ENCODE measurements at regions not wholly inside any gene's neighbourhood (a gene's known extent, or its start where the extent isn't known, plus 50 kb on each side); places are given as distances from the start of the nearest gene placed in this dataset.

GRCh38 chr2:140144611-140145010, 1364.4 kb upstream of the NXPH2 start:
- H3K36me3 ChIP-seq (replicated peaks; ENCODE audit: low read depth, low read length) = no peaks in the 10 kb centered on the region
- no peak overlapping the region for H2AFZ ChIP-seq (ENCODE audit: low read depth, low read length)
- H4K20me1 ChIP-seq (ENCODE audit: insufficient read depth, low read length) = no peaks in the 10 kb centered on the region
- H3K9ac ChIP-seq (ENCODE audit: low read length) = no peak overlapping the region
- H3K27me3 ChIP-seq (ENCODE audit: low read depth, low read length) = no peaks in the 10 kb centered on the region
- no peak overlapping the region for H3K4me3 ChIP-seq (ENCODE audit: low read length)
- no peak for TF ChIP-seq CTCF (IDR thresholded peaks at IDR 0.05; ENCODE audit: low read depth, low read length)
- TF ChIP-seq EZH2phosphoT487 (IDR thresholded peaks at IDR 0.05; ENCODE audit: low read depth) = no peak
- no peak overlapping the region for H3K4me2 ChIP-seq (ENCODE audit: low read length)
- H3K4me1 ChIP-seq (ENCODE audit: low read length) = no peaks in the 10 kb centered on the region
- no peaks in the 10 kb centered on the region for H3K79me2 ChIP-seq (ENCODE audit: low read length)
- H3K9me3 ChIP-seq (ENCODE audit: insufficient read depth, low read length) = no peaks in the 10 kb centered on the region
- H3K27ac ChIP-seq (ENCODE audit: low read length) = no peak overlapping the region

GRCh38 chr2:140138736-140139135, 1358.5 kb upstream of the NXPH2 start:
- H3K9ac ChIP-seq (ENCODE audit: low read length) = no peak overlapping the region
- no peaks in the 10 kb centered on the region for H3K4me1 ChIP-seq (ENCODE audit: low read length)
- H3K4me2 ChIP-seq (ENCODE audit: low read length) = no peak overlapping the region
- no peak overlapping the region for H2AFZ ChIP-seq (ENCODE audit: low read depth, low read length)
- no peaks in the 10 kb centered on the region for H4K20me1 ChIP-seq (ENCODE audit: insufficient read depth, low read length)
- H3K27me3 ChIP-seq (ENCODE audit: low read depth, low read length) = no peaks in the 10 kb centered on the region
- no peaks in the 10 kb centered on the region for H3K79me2 ChIP-seq (ENCODE audit: low read length)
- no peak overlapping the region for H3K4me3 ChIP-seq (ENCODE audit: low read length)
- H3K36me3 ChIP-seq (replicated peaks; ENCODE audit: low read depth, low read length) = no peaks in the 10 kb centered on the region
- no peaks in the 10 kb centered on the region for H3K9me3 ChIP-seq (ENCODE audit: insufficient read depth, low read length)
- no peak overlapping the region for H3K27ac ChIP-seq (ENCODE audit: low read length)
- TF ChIP-seq EZH2phosphoT487 (IDR thresholded peaks at IDR 0.05; ENCODE audit: low read depth) = no peak
- no peak for TF ChIP-seq CTCF (IDR thresholded peaks at IDR 0.05; ENCODE audit: low read depth, low read length)

GRCh38 chr2:140136861-140137260, 1356.7 kb upstream of the NXPH2 start:
- no peak overlapping the region for H3K4me2 ChIP-seq (ENCODE audit: low read length)
- no peak overlapping the region for H3K27ac ChIP-seq (ENCODE audit: low read length)
- H3K9ac ChIP-seq (ENCODE audit: low read length) = no peak overlapping the region
- TF ChIP-seq EZH2phosphoT487 (IDR thresholded peaks at IDR 0.05; ENCODE audit: low read depth) (no peak), CTCF (IDR thresholded peaks at IDR 0.05; ENCODE audit: low read depth, low read length) (no peak)
- no peaks in the 10 kb centered on the region for H3K27me3 ChIP-seq (ENCODE audit: low read depth, low read length)
- no peaks in the 10 kb centered on the region for H3K79me2 ChIP-seq (ENCODE audit: low read length)
- H3K4me1 ChIP-seq (ENCODE audit: low read length) = no peaks in the 10 kb centered on the region
- no peaks in the 10 kb centered on the region for H4K20me1 ChIP-seq (ENCODE audit: insufficient read depth, low read length)
- H3K9me3 ChIP-seq (ENCODE audit: insufficient read depth, low read length) = no peaks in the 10 kb centered on the region
- H3K4me3 ChIP-seq (ENCODE audit: low read length) = no peak overlapping the region
- no peak overlapping the region for H2AFZ ChIP-seq (ENCODE audit: low read depth, low read length)
- H3K36me3 ChIP-seq (replicated peaks; ENCODE audit: low read depth, low read length) = no peaks in the 10 kb centered on the region

GRCh38 chr2:140136366-140136765, 1356.2 kb upstream of the NXPH2 start:
- Histone ChIP-seq H2AFZ (ENCODE audit: low read depth, low read length) (no peak overlapping the region), H4K20me1 (ENCODE audit: insufficient read depth, low read length) (no peaks in the 10 kb centered on the region), H3K27me3 (ENCODE audit: low read depth, low read length) (no peaks in the 10 kb centered on the region), H3K9me3 (ENCODE audit: insufficient read depth, low read length) (no peaks in the 10 kb centered on the region), H3K79me2 (ENCODE audit: low read length) (no peaks in the 10 kb centered on the region), H3K36me3 (replicated peaks; ENCODE audit: low read depth, low read length) (no peaks in the 10 kb centered on the region), H3K27ac (ENCODE audit: low read length) (no peak overlapping the region), H3K4me2 (ENCODE audit: low read length) (no peak overlapping the region), H3K4me3 (ENCODE audit: low read length) (no peak overlapping the region), H3K9ac (ENCODE audit: low read length) (no peak overlapping the region), H3K4me1 (ENCODE audit: low read length) (no peaks in the 10 kb centered on the region)
- TF ChIP-seq CTCF (IDR thresholded peaks at IDR 0.05; ENCODE audit: low read depth, low read length) = no peak
- no peak for TF ChIP-seq EZH2phosphoT487 (IDR thresholded peaks at IDR 0.05; ENCODE audit: low read depth)

All from OCI-LY3 (cell line).